ENCODE measurements at regions not wholly inside any gene's neighbourhood (a gene's known extent, or its start where the extent isn't known, plus 50 kb on each side); places are given as distances from the start of the nearest gene placed in this dataset.

DNA sequence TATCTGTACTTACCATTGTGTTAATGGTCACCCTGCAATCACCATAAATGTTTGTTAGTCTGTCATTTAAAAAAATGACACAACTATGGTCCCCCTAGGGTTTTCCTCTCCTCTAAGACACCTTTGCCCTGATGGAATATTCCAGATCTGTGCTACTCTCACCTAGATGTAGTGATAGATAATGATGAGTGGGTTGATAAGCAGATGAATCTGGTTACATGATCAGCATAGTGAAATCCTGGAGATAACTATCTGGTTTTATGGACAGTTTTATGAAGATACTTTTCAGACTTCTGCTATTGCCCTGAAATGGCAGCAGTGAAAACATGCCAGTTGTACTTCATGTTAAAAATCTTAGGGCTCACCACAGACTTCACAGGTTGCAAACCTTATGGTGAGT is 152.4 kb downstream of the GATA3 start:
- TF ChIP-seq, protein P1, sequence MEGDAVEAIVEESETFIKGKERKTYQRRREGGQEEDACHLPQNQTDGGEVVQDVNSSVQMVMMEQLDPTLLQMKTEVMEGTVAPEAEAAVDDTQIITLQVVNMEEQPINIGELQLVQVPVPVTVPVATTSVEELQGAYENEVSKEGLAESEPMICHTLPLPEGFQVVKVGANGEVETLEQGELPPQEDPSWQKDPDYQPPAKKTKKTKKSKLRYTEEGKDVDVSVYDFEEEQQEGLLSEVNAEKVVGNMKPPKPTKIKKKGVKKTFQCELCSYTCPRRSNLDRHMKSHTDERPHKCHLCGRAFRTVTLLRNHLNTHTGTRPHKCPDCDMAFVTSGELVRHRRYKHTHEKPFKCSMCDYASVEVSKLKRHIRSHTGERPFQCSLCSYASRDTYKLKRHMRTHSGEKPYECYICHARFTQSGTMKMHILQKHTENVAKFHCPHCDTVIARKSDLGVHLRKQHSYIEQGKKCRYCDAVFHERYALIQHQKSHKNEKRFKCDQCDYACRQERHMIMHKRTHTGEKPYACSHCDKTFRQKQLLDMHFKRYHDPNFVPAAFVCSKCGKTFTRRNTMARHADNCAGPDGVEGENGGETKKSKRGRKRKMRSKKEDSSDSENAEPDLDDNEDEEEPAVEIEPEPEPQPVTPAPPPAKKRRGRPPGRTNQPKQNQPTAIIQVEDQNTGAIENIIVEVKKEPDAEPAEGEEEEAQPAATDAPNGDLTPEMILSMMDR (IDR thresholded peaks at IDR 0.05; ENCODE audit: low read depth, low read length, missing control alignments) = no peak
- DNase-seq (ENCODE audit: low read depth) = no peak
- H3K4me3 ChIP-seq (ENCODE audit: low read depth, low read length) = no peak overlapping the region

DNA sequence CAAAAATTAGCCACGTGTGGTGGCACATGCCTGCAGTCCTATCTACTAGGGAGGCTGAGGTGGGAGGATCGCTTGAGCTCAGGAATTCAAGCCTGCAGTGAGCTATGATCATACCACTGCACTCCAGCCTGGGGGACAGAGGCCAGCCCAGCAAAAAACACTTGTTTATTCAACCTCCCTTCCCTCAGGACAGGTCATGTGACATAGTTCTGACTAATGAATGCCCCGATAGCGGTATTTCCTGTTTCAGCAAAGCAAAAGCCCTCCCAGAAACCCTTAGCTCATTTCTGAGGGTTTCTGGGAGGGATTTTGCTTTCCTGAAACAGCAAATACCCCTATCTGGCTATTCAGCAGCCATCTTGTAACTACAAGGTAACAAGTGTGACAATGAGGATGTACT is 157.1 kb downstream of the GATA3 start:
- no peak overlapping the region for H3K4me3 ChIP-seq (ENCODE audit: low read depth, low read length)
- no peak for DNase-seq (ENCODE audit: low read depth)
- TF ChIP-seq, protein P1 (IDR thresholded peaks at IDR 0.05; ENCODE audit: low read depth, low read length, missing control alignments) = no peak

DNA sequence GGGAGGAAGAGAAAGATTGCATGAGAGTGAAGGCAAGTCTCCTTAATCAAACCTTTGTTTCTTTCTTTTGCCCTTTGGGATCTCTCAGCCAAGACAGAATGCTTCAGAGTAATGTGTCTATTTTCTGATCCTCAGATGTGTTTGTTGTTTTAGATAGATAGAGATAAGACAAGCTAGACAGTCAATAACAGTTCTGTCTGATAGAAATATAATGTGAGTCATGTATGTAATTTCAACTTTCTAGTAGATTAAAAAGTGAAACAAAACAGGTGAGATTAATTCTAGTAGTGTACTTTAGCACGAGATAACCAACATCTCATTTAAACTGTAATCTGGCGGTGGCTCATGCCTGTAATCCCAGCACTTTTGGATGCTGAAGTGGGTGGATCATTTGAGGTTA is 159.2 kb downstream of the GATA3 start:
- TF ChIP-seq, protein P1 (IDR thresholded peaks at IDR 0.05; ENCODE audit: low read depth, low read length, missing control alignments) = no peak
- no peak for DNase-seq (ENCODE audit: low read depth)
- no peak overlapping the region for H3K4me3 ChIP-seq (ENCODE audit: low read depth, low read length)

DNA sequence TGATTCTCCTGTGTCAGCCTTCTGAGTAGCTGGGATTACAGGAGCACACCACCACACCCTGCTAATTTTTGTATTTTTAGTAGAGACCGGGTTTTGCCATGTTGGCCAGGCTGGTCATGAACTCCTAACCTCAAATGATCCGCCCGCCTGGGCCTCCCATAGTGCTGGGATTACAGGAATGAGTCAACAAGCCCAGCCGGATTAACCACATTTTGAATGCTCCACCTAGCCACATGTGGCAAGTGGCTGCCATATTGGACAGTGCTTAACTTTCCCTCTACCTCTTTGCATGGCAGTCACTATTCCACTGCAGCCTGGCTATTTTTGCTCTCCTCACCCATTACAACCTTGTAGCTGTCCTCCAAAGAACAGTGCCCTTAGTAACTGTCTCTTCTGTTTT is 160.1 kb downstream of the GATA3 start:
- no peak overlapping the region for H3K4me3 ChIP-seq (ENCODE audit: low read depth, low read length)
- TF ChIP-seq, protein P1 (IDR thresholded peaks at IDR 0.05; ENCODE audit: low read depth, low read length, missing control alignments) = no peak
- no peak for DNase-seq (ENCODE audit: low read depth)

DNA sequence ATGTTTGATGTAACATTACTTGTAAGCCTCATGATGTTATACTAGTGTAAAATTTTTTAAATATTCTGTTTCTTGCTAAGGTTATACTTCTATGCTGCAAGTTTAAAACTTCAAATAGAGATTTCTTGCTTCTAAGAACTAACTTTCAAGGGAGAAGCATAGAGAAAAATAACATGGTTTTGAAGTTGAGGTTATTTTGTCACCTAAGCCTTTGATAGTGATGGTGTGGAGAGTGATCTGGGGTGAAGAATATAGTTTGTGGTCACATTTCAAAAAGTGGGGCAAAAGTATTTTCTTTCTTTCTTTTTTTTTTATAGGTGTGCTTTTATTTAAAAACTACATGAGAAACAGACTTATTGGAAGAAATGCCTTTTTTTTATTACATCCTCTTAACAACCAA is 162.4 kb downstream of the GATA3 start:
- H3K4me3 ChIP-seq (ENCODE audit: low read depth, low read length) = no peak overlapping the region
- DNase-seq (ENCODE audit: low read depth) = no peak
- TF ChIP-seq, protein P1 (IDR thresholded peaks at IDR 0.05; ENCODE audit: low read depth, low read length, missing control alignments) = no peak

DNA sequence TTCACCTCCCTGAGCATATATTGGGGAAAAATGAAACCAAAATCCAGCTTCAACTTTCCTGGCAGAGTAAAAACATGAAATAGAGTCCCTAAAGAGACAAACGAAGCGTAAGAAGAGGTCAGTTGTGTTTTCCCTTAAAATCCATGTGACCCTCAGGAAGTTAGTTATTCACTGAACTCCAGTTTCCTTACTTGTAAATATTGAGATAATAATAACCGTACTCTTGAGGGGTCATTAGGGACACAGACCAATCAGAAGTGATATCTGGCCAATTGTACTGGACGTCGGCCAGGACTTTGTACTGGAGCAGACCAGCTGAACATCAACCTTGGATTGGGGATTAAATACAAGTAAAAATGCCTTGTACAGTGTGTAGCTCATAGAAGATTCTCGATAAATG is 167.0 kb downstream of the GATA3 start:
- DNase-seq (ENCODE audit: low read depth) = no peak
- H3K4me3 ChIP-seq (ENCODE audit: low read depth, low read length) = no peak overlapping the region
- TF ChIP-seq, protein P1 (IDR thresholded peaks at IDR 0.05; ENCODE audit: low read depth, low read length, missing control alignments) = no peak

DNA sequence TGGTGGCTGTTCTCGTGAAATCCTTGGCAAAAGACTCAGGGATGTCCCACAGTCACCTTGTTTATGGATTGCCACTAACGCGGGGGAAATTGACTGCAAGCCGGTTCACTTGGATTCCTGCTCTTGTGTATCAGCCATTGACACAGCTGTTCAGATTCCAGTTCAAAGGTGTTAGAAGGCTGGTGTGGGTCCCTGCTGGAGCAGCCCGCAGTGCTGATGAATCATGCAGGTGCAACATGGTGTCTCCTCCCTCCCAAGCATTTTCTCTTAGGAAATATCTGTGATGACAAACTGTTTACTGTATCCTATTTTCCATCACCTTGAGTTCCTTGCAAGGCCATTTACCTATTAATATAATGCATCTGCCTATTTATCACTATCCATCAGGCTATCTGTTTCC is 170.1 kb downstream of the GATA3 start:
- no peak overlapping the region for H3K4me3 ChIP-seq (ENCODE audit: low read depth, low read length)
- DNase-seq (ENCODE audit: low read depth) = no peak
- TF ChIP-seq, protein P1 (IDR thresholded peaks at IDR 0.05; ENCODE audit: low read depth, low read length, missing control alignments) = no peak
